ENCODE measurements at regions not wholly inside any gene's neighbourhood (a gene's known extent, or its start where the extent isn't known, plus 50 kb on each side); places are given as distances from the start of the nearest gene placed in this dataset.

DNA sequence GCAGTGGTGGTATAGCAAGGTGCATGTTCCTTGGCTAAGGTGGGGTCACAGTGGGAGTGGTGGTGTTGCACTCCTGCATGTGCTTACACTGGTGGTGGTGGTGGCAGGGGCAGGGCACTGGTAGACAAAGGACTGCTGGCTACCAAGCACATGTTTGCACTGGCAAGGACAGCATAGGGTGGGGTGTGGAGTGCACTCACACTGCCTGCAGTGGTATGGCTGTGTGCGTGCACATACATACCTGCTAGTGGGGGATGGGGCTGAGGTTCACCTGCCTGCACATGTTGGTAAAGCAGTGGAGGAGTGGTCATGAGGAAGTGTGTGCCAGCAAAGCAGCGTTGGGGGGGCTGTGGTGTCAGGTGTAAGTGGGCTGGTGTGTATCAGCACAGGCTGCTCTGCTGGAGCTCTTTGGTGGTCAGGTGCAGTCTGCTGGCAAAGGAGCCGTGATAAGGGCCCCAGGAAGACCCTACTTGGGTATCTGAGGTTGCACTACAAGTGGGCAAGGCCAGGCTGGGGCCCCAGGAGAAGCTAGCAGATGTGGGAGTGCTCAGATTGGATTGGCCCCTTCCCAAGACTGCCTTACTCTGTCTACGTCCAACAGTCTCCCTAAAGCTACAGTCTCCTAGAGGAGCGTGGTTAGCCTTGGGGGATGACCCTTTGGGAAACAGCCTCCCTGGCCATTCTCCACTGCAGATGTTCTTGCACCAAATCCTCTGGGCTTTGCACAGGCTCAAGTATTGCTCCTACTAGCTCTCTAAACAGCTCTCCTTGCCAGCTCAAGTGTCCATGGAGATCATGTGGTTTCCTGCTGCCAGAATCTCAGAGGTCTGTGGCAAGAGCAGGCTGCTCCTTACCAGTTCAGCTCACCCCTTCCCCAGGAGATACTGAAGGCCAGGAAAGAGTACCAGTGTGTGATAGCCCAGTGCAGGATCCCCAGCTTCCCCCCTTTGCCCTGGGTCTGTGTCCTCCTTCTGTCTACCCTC lies 486.3 kb upstream of the PABPC4L start:
- TF ChIP-seq, protein P1, sequence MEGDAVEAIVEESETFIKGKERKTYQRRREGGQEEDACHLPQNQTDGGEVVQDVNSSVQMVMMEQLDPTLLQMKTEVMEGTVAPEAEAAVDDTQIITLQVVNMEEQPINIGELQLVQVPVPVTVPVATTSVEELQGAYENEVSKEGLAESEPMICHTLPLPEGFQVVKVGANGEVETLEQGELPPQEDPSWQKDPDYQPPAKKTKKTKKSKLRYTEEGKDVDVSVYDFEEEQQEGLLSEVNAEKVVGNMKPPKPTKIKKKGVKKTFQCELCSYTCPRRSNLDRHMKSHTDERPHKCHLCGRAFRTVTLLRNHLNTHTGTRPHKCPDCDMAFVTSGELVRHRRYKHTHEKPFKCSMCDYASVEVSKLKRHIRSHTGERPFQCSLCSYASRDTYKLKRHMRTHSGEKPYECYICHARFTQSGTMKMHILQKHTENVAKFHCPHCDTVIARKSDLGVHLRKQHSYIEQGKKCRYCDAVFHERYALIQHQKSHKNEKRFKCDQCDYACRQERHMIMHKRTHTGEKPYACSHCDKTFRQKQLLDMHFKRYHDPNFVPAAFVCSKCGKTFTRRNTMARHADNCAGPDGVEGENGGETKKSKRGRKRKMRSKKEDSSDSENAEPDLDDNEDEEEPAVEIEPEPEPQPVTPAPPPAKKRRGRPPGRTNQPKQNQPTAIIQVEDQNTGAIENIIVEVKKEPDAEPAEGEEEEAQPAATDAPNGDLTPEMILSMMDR (IDR thresholded peaks at IDR 0.05; ENCODE audit: extremely low read depth in 1 of 2, insufficient read depth in 1 of 2, low read depth in 1 of 2, low read length in 2 of 2) = no peak
- TF ChIP-seq MAX (IDR thresholded peaks at IDR 0.05; ENCODE audit: insufficient read depth, insufficient read length) = no peak
